ENCODE measurements at regions not wholly inside any gene's neighbourhood (a gene's known extent, or its start where the extent isn't known, plus 50 kb on each side); places are given as distances from the start of the nearest gene placed in this dataset.

- Mint-ChIP-seq H3K4me1 (ENCODE audit: unreplicated experiment) (no peaks in the 10 kb centered on the region), H3K27ac (ENCODE audit: unreplicated experiment) (no peak overlapping the region), H3K36me3 (ENCODE audit: unreplicated experiment) (no peaks in the 10 kb centered on the region), H3K27me3 (ENCODE audit: unreplicated experiment) (no peaks in the 10 kb centered on the region), H3K4me3 (ENCODE audit: unreplicated experiment) (no peak overlapping the region), H3K9me3 (ENCODE audit: unreplicated experiment) (peaks cover 29% of the 10 kb centered on the region)
- no peak for DNase-seq (ENCODE audit: extremely low spot score, unreplicated experiment)
- no peak for TF ChIP-seq CTCF (IDR thresholded peaks at IDR 0.05)
These were observed 407.3 kb downstream of the DMRT2 start for GRCh38 chr9:1457460-1457859.

- H3K9me3 Mint-ChIP-seq (ENCODE audit: unreplicated experiment): peaks cover 28% of the 10 kb centered on the region
- H3K27me3 Mint-ChIP-seq (ENCODE audit: unreplicated experiment): no peaks in the 10 kb centered on the region
- H3K27ac Mint-ChIP-seq (ENCODE audit: unreplicated experiment): no peak overlapping the region
- H3K4me3 Mint-ChIP-seq (ENCODE audit: unreplicated experiment): no peak overlapping the region
- H3K4me1 Mint-ChIP-seq (ENCODE audit: unreplicated experiment): no peaks in the 10 kb centered on the region
- DNase-seq (ENCODE audit: extremely low spot score, unreplicated experiment): no peak
- no peaks in the 10 kb centered on the region for H3K36me3 Mint-ChIP-seq (ENCODE audit: unreplicated experiment)
- TF ChIP-seq CTCF (IDR thresholded peaks at IDR 0.05): no peak
These were observed 408.3 kb downstream of the DMRT2 start for GRCh38 chr9:1458503-1458902.

GRCh38 chr9:1460143-1460769 is 410.1 kb downstream of the DMRT2 start:
- Mint-ChIP-seq H3K27ac (ENCODE audit: unreplicated experiment) (no peak overlapping the region), H3K4me1 (ENCODE audit: unreplicated experiment) (no peaks in the 10 kb centered on the region), H3K36me3 (ENCODE audit: unreplicated experiment) (no peaks in the 10 kb centered on the region), H3K27me3 (ENCODE audit: unreplicated experiment) (no peaks in the 10 kb centered on the region), H3K9me3 (ENCODE audit: unreplicated experiment) (peaks cover 28% of the 10 kb centered on the region), H3K4me3 (ENCODE audit: unreplicated experiment) (no peak overlapping the region)
- no peak for TF ChIP-seq CTCF (IDR thresholded peaks at IDR 0.05)
- no peak for DNase-seq (ENCODE audit: extremely low spot score, unreplicated experiment)

GRCh38 chr9:1461812-1462211 is 411.7 kb downstream of the DMRT2 start:
- H3K36me3 Mint-ChIP-seq (ENCODE audit: unreplicated experiment): no peaks in the 10 kb centered on the region
- no peaks in the 10 kb centered on the region for H3K4me1 Mint-ChIP-seq (ENCODE audit: unreplicated experiment)
- peaks cover 23% of the 10 kb centered on the region for H3K9me3 Mint-ChIP-seq (ENCODE audit: unreplicated experiment)
- TF ChIP-seq CTCF (IDR thresholded peaks at IDR 0.05): no peak
- no peak for DNase-seq (ENCODE audit: extremely low spot score, unreplicated experiment)
- no peak overlapping the region for H3K27ac Mint-ChIP-seq (ENCODE audit: unreplicated experiment)
- no peaks in the 10 kb centered on the region for H3K27me3 Mint-ChIP-seq (ENCODE audit: unreplicated experiment)
- no peak overlapping the region for H3K4me3 Mint-ChIP-seq (ENCODE audit: unreplicated experiment)

- Mint-ChIP-seq H3K4me3 (ENCODE audit: unreplicated experiment) (no peak overlapping the region), H3K9me3 (ENCODE audit: unreplicated experiment) (peaks cover 17% of the 10 kb centered on the region), H3K36me3 (ENCODE audit: unreplicated experiment) (no peaks in the 10 kb centered on the region), H3K27me3 (ENCODE audit: unreplicated experiment) (no peaks in the 10 kb centered on the region), H3K27ac (ENCODE audit: unreplicated experiment) (no peak overlapping the region), H3K4me1 (ENCODE audit: unreplicated experiment) (no peaks in the 10 kb centered on the region)
- TF ChIP-seq CTCF (IDR thresholded peaks at IDR 0.05): no peak
- DNase-seq (ENCODE audit: extremely low spot score, unreplicated experiment): no peak
These were observed 412.6 kb downstream of the DMRT2 start for GRCh38 chr9:1462626-1463308.

Measured in osteocyte (in vitro differentiated cells).